ENCODE measurements at regions not wholly inside any gene's neighbourhood (a gene's known extent, or its start where the extent isn't known, plus 50 kb on each side); places are given as distances from the start of the nearest gene placed in this dataset.
"Not testable (repeated sequence)": the region's sequence is repeated elsewhere in the genome, so short reads cannot be mapped to it uniquely, and the experiment has no call there.

GRCh38 chr11:69572233-69572860 lies 68.6 kb upstream of the CCND1 start:
- no peak for DNase-seq (ENCODE audit: low spot score)

GRCh38 chr11:69572861-69573260 lies 68.1 kb upstream of the CCND1 start:
- DNase-seq (ENCODE audit: low spot score): no peak

- no peak for DNase-seq (ENCODE audit: low spot score)
Measured at GRCh38 chr11:69573761-69574607, 67.0 kb upstream of the CCND1 start.

- DNase-seq (ENCODE audit: low spot score): no peak
Measured at GRCh38 chr11:69574608-69575255, 66.2 kb upstream of the CCND1 start.

GRCh38 chr11:69575296-69576068 lies 65.5 kb upstream of the CCND1 start:
- no peak for DNase-seq (ENCODE audit: low spot score)

- no peak for DNase-seq (ENCODE audit: low spot score)
Measured at GRCh38 chr11:69576069-69576782, 64.7 kb upstream of the CCND1 start.

GRCh38 chr11:69578167-69578566 lies 62.8 kb upstream of the CCND1 start:
- no peak for DNase-seq (ENCODE audit: low spot score)

- no peak for DNase-seq (ENCODE audit: low spot score)
Measured at GRCh38 chr11:69580529-69580928, 60.4 kb upstream of the CCND1 start.

GRCh38 chr11:69582756-69583467 lies 58.0 kb upstream of the CCND1 start:
- no peak for DNase-seq (ENCODE audit: low spot score)

- no peak for DNase-seq (ENCODE audit: low spot score)
Measured at GRCh38 chr11:69584160-69584559, 56.8 kb upstream of the CCND1 start.

- DNase-seq (ENCODE audit: low spot score): no peak
Measured at GRCh38 chr11:69585385-69585784, 55.6 kb upstream of the CCND1 start.

- DNase-seq (ENCODE audit: low spot score): no peak
Measured at GRCh38 chr11:69587454-69588090, 53.4 kb upstream of the CCND1 start.

- peak; percentile 66 for DNase-seq (ENCODE audit: low spot score)
Measured at GRCh38 chr11:69588270-69588669, 52.7 kb upstream of the CCND1 start.

GRCh38 chr11:69590088-69590487 lies 50.9 kb upstream of the CCND1 start:
- not testable (repeated sequence) for DNase-seq (ENCODE audit: low spot score)

Measured in HT-29 (cell line).